ENCODE measurements at regions not wholly inside any gene's neighbourhood (a gene's known extent, or its start where the extent isn't known, plus 50 kb on each side); places are given as distances from the start of the nearest gene placed in this dataset.

- TF ChIP-seq CTCF (IDR thresholded peaks at IDR 0.05; ENCODE audit: low read depth, low read length, missing control alignments), result no peak
- no peak overlapping the region for H3K4me3 ChIP-seq (ENCODE audit: low read depth, low read length)
- no peak for DNase-seq (ENCODE audit: low read depth)
These were observed 104.5 kb upstream of the NFIB start for GRCh38 chr9:14418301-14418940.

GRCh38 chr9:14417237-14417636 lies 103.3 kb upstream of the NFIB start:
- H3K4me3 ChIP-seq (ENCODE audit: low read depth, low read length), result no peak overlapping the region
- DNase-seq (ENCODE audit: low read depth), result no peak
- no peak for TF ChIP-seq CTCF (IDR thresholded peaks at IDR 0.05; ENCODE audit: low read depth, low read length, missing control alignments)

- TF ChIP-seq CTCF (IDR thresholded peaks at IDR 0.05; ENCODE audit: low read depth, low read length, missing control alignments), result no peak
- DNase-seq (ENCODE audit: low read depth), result no peak
- no peak overlapping the region for H3K4me3 ChIP-seq (ENCODE audit: low read depth, low read length)
These were observed 102.0 kb upstream of the NFIB start for GRCh38 chr9:14415947-14416346.

- DNase-seq (ENCODE audit: low read depth), result no peak
- TF ChIP-seq CTCF (IDR thresholded peaks at IDR 0.05; ENCODE audit: low read depth, low read length, missing control alignments), result no peak
- no peak overlapping the region for H3K4me3 ChIP-seq (ENCODE audit: low read depth, low read length)
These were observed 99.9 kb upstream of the NFIB start for GRCh38 chr9:14413812-14414211.

GRCh38 chr9:14412775-14413174 lies 98.8 kb upstream of the NFIB start:
- H3K4me3 ChIP-seq (ENCODE audit: low read depth, low read length), result no peak overlapping the region
- DNase-seq (ENCODE audit: low read depth), result no peak
- no peak for TF ChIP-seq CTCF (IDR thresholded peaks at IDR 0.05; ENCODE audit: low read depth, low read length, missing control alignments)

- TF ChIP-seq CTCF (IDR thresholded peaks at IDR 0.05; ENCODE audit: low read depth, low read length, missing control alignments), result no peak
- no peak for DNase-seq (ENCODE audit: low read depth)
These were observed 92.5 kb upstream of the NFIB start for GRCh38 chr9:14406463-14406862.

GRCh38 chr9:14405176-14405706 lies 91.3 kb upstream of the NFIB start:
- TF ChIP-seq CTCF (IDR thresholded peaks at IDR 0.05; ENCODE audit: low read depth, low read length, missing control alignments), result no peak
- no peak overlapping the region for H3K4me3 ChIP-seq (ENCODE audit: low read depth, low read length)
- no peak for DNase-seq (ENCODE audit: low read depth)

More at GRCh38 chr9:14406463-14406862, 92.5 kb upstream of the NFIB start:
- H3K4me3 ChIP-seq (ENCODE audit: low read depth, low read length), result no peak overlapping the region
